Keratinocyte (primary cell): ENCODE measurements at regions not wholly inside any gene's neighbourhood (a gene's known extent, or its start where the extent isn't known, plus 50 kb on each side); places are given as distances from the start of the nearest gene placed in this dataset.

ENCODE experiments used
- DNase-seq: peaks from one replicate; pipeline ENCODE4 v3.0.0-alpha.2; 2011; ENCODE audit warnings: low read depth, missing footprints, low spot score
- FAIRE-seq: peaks from 2 replicates; lab custom pipeline; 2011; peaks lifted over from hg19 to GRCh38; lab: Jason Lieb, UNC
- H2AFZ ChIP-seq: 2 replicates; pipeline ENCODE4 v1.6.0; 2012; ENCODE audit warnings: low read length, control low read depth, inconsistent platforms; ENCODE audit not compliant: control insufficient read depth
- H3K27ac ChIP-seq: 2 replicates; pipeline ENCODE4 v1.5.1; 2011; ENCODE audit warnings: low read length; ENCODE audit not compliant: control insufficient read depth, insufficient read depth
- H3K27me3 ChIP-seq: 3 replicates; pipeline ENCODE4 v1.6.0; 2011; ENCODE audit warnings: low read length; ENCODE audit not compliant: control insufficient read depth, insufficient read depth; ENCODE audit errors: extremely low read depth
- H3K36me3 ChIP-seq, 2 experiments: 2 replicates in 1 of 2; 3 replicates in 1 of 2; pipeline ENCODE4 v1.5.1; 2011; ENCODE audit warnings: low read length in 2 of 2, mild to moderate bottlenecking in 1 of 2; ENCODE audit not compliant: control insufficient read depth in 2 of 2, insufficient read depth in 2 of 2; ENCODE audit errors: extremely low read depth in 1 of 2
- H3K4me1 ChIP-seq: 3 replicates; pipeline ENCODE4 v1.5.1; 2011; ENCODE audit warnings: low read length; ENCODE audit not compliant: control insufficient read depth, insufficient read depth; ENCODE audit errors: extremely low read depth
- H3K4me2 ChIP-seq: 3 replicates; pipeline ENCODE4 v1.6.0; 2011; ENCODE audit warnings: low read depth, low read length; ENCODE audit not compliant: control insufficient read depth, insufficient read depth; ENCODE audit errors: extremely low read depth
- H3K4me3 ChIP-seq, 3 experiments: fragments of 200-600 bp in 1 of 3; sonication (generic) in 1 of 3; 2 replicates in 2 of 3; 3 replicates in 1 of 3; pipeline ENCODE4 v1.5.1; 2011 to 2016; ENCODE audit warnings: low read length in 3 of 3, mild to moderate bottlenecking in 3 of 3, control low read depth in 2 of 3, inconsistent platforms in 1 of 3, low read depth in 1 of 3, mixed read lengths in 1 of 3, mixed run types in 1 of 3, moderate library complexity in 1 of 3; ENCODE audit not compliant: control insufficient read depth in 2 of 3, insufficient read depth in 2 of 3; ENCODE audit errors: extremely low read depth in 1 of 3
- H3K79me2 ChIP-seq: 2 replicates; pipeline ENCODE4 v1.6.0; 2012; ENCODE audit warnings: low read length; ENCODE audit not compliant: control insufficient read depth, insufficient read depth
- H3K9ac ChIP-seq: 3 replicates; pipeline ENCODE4 v1.6.0; 2011; ENCODE audit warnings: low read length; ENCODE audit not compliant: control insufficient read depth, insufficient read depth; ENCODE audit errors: extremely low read depth
- H3K9me1 ChIP-seq: 3 replicates; pipeline ENCODE4 v1.6.0; 2011; ENCODE audit warnings: low read length; ENCODE audit not compliant: control insufficient read depth, insufficient read depth; ENCODE audit errors: extremely low read depth
- H3K9me3 ChIP-seq: 2 replicates; pipeline ENCODE4 v1.5.1; 2012; ENCODE audit warnings: low read depth, low read length; ENCODE audit not compliant: control insufficient read depth
- H4K20me1 ChIP-seq: 3 replicates; pipeline ENCODE4 v1.6.0; 2011; ENCODE audit warnings: low read length; ENCODE audit not compliant: control insufficient read depth, insufficient read depth; ENCODE audit errors: extremely low read depth
- CTCF ChIP-seq, 3 experiments: IDR thresholded peaks in 1 of 3; conservative IDR thresholded peaks in 1 of 3; optimal IDR thresholded peaks in 1 of 3; 2 replicates in 2 of 3; 3 replicates in 1 of 3; pipeline versions ENCODE3 to v1.5.1; 2011; ENCODE audit warnings: low read length in 3 of 3, mild to moderate bottlenecking in 3 of 3, moderate library complexity in 2 of 3, control low read depth in 1 of 3, inconsistent platforms in 1 of 3; ENCODE audit not compliant: insufficient read depth in 2 of 3; ENCODE audit errors: extremely low read depth in 1 of 3
- EZH2 ChIP-seq: IDR thresholded peaks from one replicate; pipeline ENCODE4 v1.6.1; 2012; ENCODE audit warnings: inconsistent platforms, mild to moderate bottlenecking, low read length, moderate library complexity
- dilution Hi-C: fragments of 300-500 bp; cut with MboI; formaldehyde crosslinking; loops from one replicate; pipeline ENCODE4 v1.7.0; 2020; ENCODE audit warnings: low sequenced_read_pairs; ENCODE audit not compliant: extremely low pct_ligation_motif_present

GRCh38 chr19:30206187-30206586, 166.0 kb upstream of the ZNF536 start:
- no peak overlapping the region for H3K9ac ChIP-seq
- H3K27ac ChIP-seq = no peak overlapping the region
- no peak overlapping the region for H3K4me3 ChIP-seq
- no peak overlapping the region for H3K4me2 ChIP-seq
- no peaks in the 10 kb centered on the region for H3K27me3 ChIP-seq
- H4K20me1 ChIP-seq = no peaks in the 10 kb centered on the region
- DNase-seq (no peak), FAIRE-seq (no peak)
- TF ChIP-seq EZH2 (no peak), CTCF (optimal IDR thresholded peaks at IDR 0.05 in 1 of 3, IDR thresholded peaks at IDR 0.05 in 1 of 3, conservative IDR thresholded peaks at IDR 0.05 in 1 of 3; ENCODE audit: extremely low read depth in 1 of 3, insufficient read depth in 2 of 3, low read length in 3 of 3) (no peak)
- H3K79me2 ChIP-seq = no peaks in the 10 kb centered on the region
- H3K9me3 ChIP-seq = peaks cover 2% of the 10 kb centered on the region
- dilution Hi-C loops = no loop called here
- no peaks in the 10 kb centered on the region for H3K36me3 ChIP-seq
- no peaks in the 10 kb centered on the region for H3K9me1 ChIP-seq
- H3K4me1 ChIP-seq = no peaks in the 10 kb centered on the region
- no peak overlapping the region for H2AFZ ChIP-seq

GRCh38 chr19:30207357-30207756, 164.8 kb upstream of the ZNF536 start:
- no peaks in the 10 kb centered on the region for H3K27me3 ChIP-seq
- H3K27ac ChIP-seq = no peak overlapping the region
- no peaks in the 10 kb centered on the region for H4K20me1 ChIP-seq
- no peak for DNase-seq
- H3K9me3 ChIP-seq = peaks cover 2% of the 10 kb centered on the region
- no peak for FAIRE-seq
- no peaks in the 10 kb centered on the region for H3K36me3 ChIP-seq
- no peaks in the 10 kb centered on the region for H3K79me2 ChIP-seq
- H3K4me2 ChIP-seq = no peak overlapping the region
- dilution Hi-C loops = no loop called here
- no peaks in the 10 kb centered on the region for H3K4me1 ChIP-seq
- no peak overlapping the region for H2AFZ ChIP-seq
- H3K9me1 ChIP-seq = no peaks in the 10 kb centered on the region
- no peak overlapping the region for H3K9ac ChIP-seq
- no peak overlapping the region for H3K4me3 ChIP-seq
- TF ChIP-seq CTCF (optimal IDR thresholded peaks at IDR 0.05 in 1 of 3, IDR thresholded peaks at IDR 0.05 in 1 of 3, conservative IDR thresholded peaks at IDR 0.05 in 1 of 3; ENCODE audit: extremely low read depth in 1 of 3, insufficient read depth in 2 of 3, low read length in 3 of 3) (no peak), EZH2 (no peak)
